ENCODE measurements at regions not wholly inside any gene's neighbourhood (a gene's known extent, or its start where the extent isn't known, plus 50 kb on each side); places are given as distances from the start of the nearest gene placed in this dataset.

GRCh38 chr1:235018161-235018560, 110.5 kb downstream of the TOMM20 start:
- DNase-seq (no peak), ATAC-seq (no peak)
- Histone ChIP-seq H3K4me1 (ENCODE audit: control insufficient read depth, insufficient read depth, low read length) (no peaks in the 10 kb centered on the region), H3K4me3 (ENCODE audit: low read length) (no peak overlapping the region), H3K27ac (ENCODE audit: low read length) (no peak overlapping the region), H3K27me3 (ENCODE audit: control insufficient read depth, insufficient read depth) (no peaks in the 10 kb centered on the region), H3K9me3 (ENCODE audit: control insufficient read depth, low read length) (no peaks in the 10 kb centered on the region)
- 85% methylated on average over 3 of the region's 3 CpGs for WGBS
- intact Hi-C loops (cut with DNase I), result no loop called here

DNA sequence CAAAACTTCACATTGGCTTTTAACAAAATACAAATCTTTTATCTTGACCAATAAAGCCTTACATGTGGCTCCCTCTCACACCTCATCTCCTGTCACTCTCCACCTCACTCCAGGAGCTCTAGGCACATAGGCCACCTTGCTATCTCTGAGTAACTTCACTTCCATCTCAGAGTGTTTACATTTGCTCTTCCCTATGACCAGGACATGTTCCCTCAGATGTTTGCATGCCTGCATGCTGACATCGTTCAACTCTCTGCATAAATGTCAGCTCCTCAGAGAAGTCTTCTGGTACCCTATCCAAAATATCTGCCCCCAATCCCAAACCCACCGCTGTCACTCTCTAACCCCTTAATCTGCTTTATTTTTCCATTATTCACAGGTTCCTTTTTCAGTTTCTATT, 110.9 kb downstream of the TOMM20 start:
- Histone ChIP-seq H3K27ac (ENCODE audit: low read length) (no peak overlapping the region), H3K4me3 (ENCODE audit: low read length) (no peak overlapping the region), H3K27me3 (ENCODE audit: control insufficient read depth, insufficient read depth) (no peaks in the 10 kb centered on the region), H3K9me3 (ENCODE audit: control insufficient read depth, low read length) (no peaks in the 10 kb centered on the region), H3K4me1 (ENCODE audit: control insufficient read depth, insufficient read depth, low read length) (no peaks in the 10 kb centered on the region)
- WGBS, result 78% methylated on average over 2 of the region's 2 CpGs
- no peak for DNase-seq
- no peak for ATAC-seq
- intact Hi-C loops (cut with DNase I), result no loop called here

- Histone ChIP-seq H3K27me3 (ENCODE audit: control insufficient read depth, insufficient read depth) (no peaks in the 10 kb centered on the region), H3K27ac (ENCODE audit: low read length) (no peak overlapping the region), H3K4me3 (ENCODE audit: low read length) (no peak overlapping the region), H3K4me1 (ENCODE audit: control insufficient read depth, insufficient read depth, low read length) (no peaks in the 10 kb centered on the region), H3K9me3 (ENCODE audit: control insufficient read depth, low read length) (no peaks in the 10 kb centered on the region)
- intact Hi-C loops (cut with DNase I), result no loop called here
- ATAC-seq (no peak), DNase-seq (no peak)
- 91% methylated on average over 4 of the region's 4 CpGs for WGBS
Measured at GRCh38 chr1:235017191-235017590, 111.4 kb downstream of the TOMM20 start.

DNA sequence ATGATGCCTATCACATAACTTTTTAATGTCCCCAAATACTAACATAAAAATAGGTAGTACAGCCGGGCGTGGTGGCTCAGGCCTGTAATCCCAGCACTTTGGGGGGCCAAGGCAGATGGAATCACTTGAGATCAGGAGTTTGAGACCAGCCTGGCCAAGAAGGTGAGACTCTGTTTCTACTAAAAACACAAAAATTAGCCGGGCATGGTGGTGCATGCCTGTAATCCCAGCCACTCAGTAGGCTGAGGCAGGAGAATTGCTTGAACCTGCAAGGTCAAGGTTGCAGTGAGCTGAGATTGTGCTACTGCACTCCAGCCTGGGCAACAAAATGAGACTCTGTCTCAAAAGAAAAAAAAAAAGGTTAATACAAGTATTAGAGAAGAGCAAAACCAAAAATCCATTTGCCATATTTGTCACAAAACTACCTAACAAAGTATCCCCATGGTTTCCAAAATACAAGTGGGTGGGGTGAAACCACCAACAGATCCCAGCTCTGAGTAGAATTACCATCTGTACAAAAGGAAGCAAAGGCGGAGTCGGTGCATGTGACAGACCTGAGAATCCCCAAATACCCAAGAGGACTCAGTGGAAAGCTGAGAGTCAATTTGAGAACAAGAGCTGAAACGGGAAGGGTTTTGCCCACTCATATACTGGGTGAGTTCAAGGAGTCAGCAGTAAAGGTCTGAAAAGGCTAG, 113.2 kb downstream of the TOMM20 start:
- Histone ChIP-seq H3K27ac (ENCODE audit: low read length) (no peak overlapping the region), H3K9me3 (ENCODE audit: control insufficient read depth, low read length) (no peaks in the 10 kb centered on the region), H3K27me3 (ENCODE audit: control insufficient read depth, insufficient read depth) (no peaks in the 10 kb centered on the region), H3K4me1 (ENCODE audit: control insufficient read depth, insufficient read depth, low read length) (no peaks in the 10 kb centered on the region), H3K4me3 (ENCODE audit: low read length) (no peak overlapping the region)
- intact Hi-C loops (cut with DNase I), result no loop called here
- DNase-seq, result no peak
- WGBS, result 91% methylated on average over 6 of the region's 6 CpGs
- no peak for ATAC-seq

GRCh38 chr1:235014756-235015155, 113.9 kb downstream of the TOMM20 start:
- no peaks in the 10 kb centered on the region for H3K27me3 ChIP-seq (ENCODE audit: control insufficient read depth, insufficient read depth)
- H3K27ac ChIP-seq (ENCODE audit: low read length), result no peak overlapping the region
- intact Hi-C loops (cut with DNase I), result no loop called here
- H3K4me1 ChIP-seq (ENCODE audit: control insufficient read depth, insufficient read depth, low read length), result no peaks in the 10 kb centered on the region
- no peaks in the 10 kb centered on the region for H3K9me3 ChIP-seq (ENCODE audit: control insufficient read depth, low read length)
- no peak overlapping the region for H3K4me3 ChIP-seq (ENCODE audit: low read length)
- 97% methylated on average over 2 of the region's 2 CpGs for WGBS
- ATAC-seq (no peak), DNase-seq (no peak)

- H3K27me3 ChIP-seq (ENCODE audit: control insufficient read depth, insufficient read depth), result no peaks in the 10 kb centered on the region
- no peak overlapping the region for H3K27ac ChIP-seq (ENCODE audit: low read length)
- WGBS, result 87% methylated on average over 3 of the region's 3 CpGs
- H3K9me3 ChIP-seq (ENCODE audit: control insufficient read depth, low read length), result no peaks in the 10 kb centered on the region
- H3K4me3 ChIP-seq (ENCODE audit: low read length), result no peak overlapping the region
- intact Hi-C loops (cut with DNase I), result no loop called here
- ATAC-seq (no peak), DNase-seq (no peak)
- no peaks in the 10 kb centered on the region for H3K4me1 ChIP-seq (ENCODE audit: control insufficient read depth, insufficient read depth, low read length)
Measured at GRCh38 chr1:235013512-235013911, 115.1 kb downstream of the TOMM20 start.

GRCh38 chr1:235012436-235013210, 116.0 kb downstream of the TOMM20 start:
- intact Hi-C loops (cut with DNase I), result no loop called here
- no peaks in the 10 kb centered on the region for H3K27me3 ChIP-seq (ENCODE audit: control insufficient read depth, insufficient read depth)
- no peaks in the 10 kb centered on the region for H3K4me1 ChIP-seq (ENCODE audit: control insufficient read depth, insufficient read depth, low read length)
- 73% methylated on average over 10 of the region's 10 CpGs for WGBS
- H3K27ac ChIP-seq (ENCODE audit: low read length), result peak overlapping the region; percentile 54
- DNase-seq (no peak), ATAC-seq (peak; percentile 32 to 44)
- no peaks in the 10 kb centered on the region for H3K9me3 ChIP-seq (ENCODE audit: control insufficient read depth, low read length)
- no peak overlapping the region for H3K4me3 ChIP-seq (ENCODE audit: low read length)

GRCh38 chr1:235011599-235012435, 116.8 kb downstream of the TOMM20 start:
- WGBS, result 67% methylated on average over 22 of the region's 22 CpGs
- peak in 2 of 3 donors; percentile 37 to 68 for DNase-seq
- H3K27ac ChIP-seq (ENCODE audit: low read length), result no peak overlapping the region
- H3K27me3 ChIP-seq (ENCODE audit: control insufficient read depth, insufficient read depth), result no peaks in the 10 kb centered on the region
- peak; percentile 65 to 66 for ATAC-seq
- H3K9me3 ChIP-seq (ENCODE audit: control insufficient read depth, low read length), result no peaks in the 10 kb centered on the region
- H3K4me3 ChIP-seq (ENCODE audit: low read length), result no peak overlapping the region
- intact Hi-C loops (cut with DNase I), result no loop called here
- H3K4me1 ChIP-seq (ENCODE audit: control insufficient read depth, insufficient read depth, low read length), result no peaks in the 10 kb centered on the region

GRCh38 chr1:235011064-235011598, 117.5 kb downstream of the TOMM20 start:
- DNase-seq (no peak), ATAC-seq (no peak)
- no peaks in the 10 kb centered on the region for H3K4me1 ChIP-seq (ENCODE audit: control insufficient read depth, insufficient read depth, low read length)
- 74% methylated on average over 7 of the region's 7 CpGs for WGBS
- H3K9me3 ChIP-seq (ENCODE audit: control insufficient read depth, low read length), result no peaks in the 10 kb centered on the region
- H3K27me3 ChIP-seq (ENCODE audit: control insufficient read depth, insufficient read depth), result no peaks in the 10 kb centered on the region
- intact Hi-C loops (cut with DNase I), result no loop called here
- no peak overlapping the region for H3K27ac ChIP-seq (ENCODE audit: low read length)
- H3K4me3 ChIP-seq (ENCODE audit: low read length), result no peak overlapping the region

GRCh38 chr1:235009561-235010306, 118.9 kb downstream of the TOMM20 start:
- Histone ChIP-seq H3K27ac (ENCODE audit: low read length) (no peak overlapping the region), H3K4me3 (ENCODE audit: low read length) (no peak overlapping the region), H3K4me1 (ENCODE audit: control insufficient read depth, insufficient read depth, low read length) (no peaks in the 10 kb centered on the region), H3K27me3 (ENCODE audit: control insufficient read depth, insufficient read depth) (no peaks in the 10 kb centered on the region), H3K9me3 (ENCODE audit: control insufficient read depth, low read length) (no peaks in the 10 kb centered on the region)
- intact Hi-C loops (cut with DNase I), result no loop called here
- WGBS, result 96% methylated on average over 13 of the region's 13 CpGs
- no peak for DNase-seq
- ATAC-seq, result no peak

All from right cardiac atrium (tissue), 5 donors.